NB4 (cell line): ENCODE measurements at regions not wholly inside any gene's neighbourhood (a gene's known extent, or its start where the extent isn't known, plus 50 kb on each side); places are given as distances from the start of the nearest gene placed in this dataset.

Experiments used
- DNase-seq: peaks from one replicate; pipeline ENCODE4 v3.0.0; 2010; ENCODE audit warnings: low read depth
- H3K4me3 ChIP-seq: one replicate; pipeline ENCODE4 v1.5.1; 2011; ENCODE audit warnings: mild to moderate bottlenecking, low read depth, low read length, moderate library complexity
- MYC ChIP-seq: IDR thresholded peaks from 2 replicates; pipeline ENCODE4 v1.6.1; 2011; ENCODE audit warnings: low read depth, low read length
- POLR2A ChIP-seq: IDR thresholded peaks from 2 replicates; pipeline ENCODE4 v1.6.1; 2011; ENCODE audit warnings: mild to moderate bottlenecking; ENCODE audit not compliant: insufficient read length; ENCODE audit errors: extremely low read depth
- TF ChIP-seq, protein P1 (sequence below): IDR thresholded peaks from one replicate; pipeline ENCODE4 v1.5.1; 2012; ENCODE audit warnings: low read depth, low read length
- TF ChIP-seq, protein P2 (sequence below): IDR thresholded peaks from 2 replicates; pipeline ENCODE4 v1.6.1; 2011; ENCODE audit warnings: low read depth, low read length

DNA sequence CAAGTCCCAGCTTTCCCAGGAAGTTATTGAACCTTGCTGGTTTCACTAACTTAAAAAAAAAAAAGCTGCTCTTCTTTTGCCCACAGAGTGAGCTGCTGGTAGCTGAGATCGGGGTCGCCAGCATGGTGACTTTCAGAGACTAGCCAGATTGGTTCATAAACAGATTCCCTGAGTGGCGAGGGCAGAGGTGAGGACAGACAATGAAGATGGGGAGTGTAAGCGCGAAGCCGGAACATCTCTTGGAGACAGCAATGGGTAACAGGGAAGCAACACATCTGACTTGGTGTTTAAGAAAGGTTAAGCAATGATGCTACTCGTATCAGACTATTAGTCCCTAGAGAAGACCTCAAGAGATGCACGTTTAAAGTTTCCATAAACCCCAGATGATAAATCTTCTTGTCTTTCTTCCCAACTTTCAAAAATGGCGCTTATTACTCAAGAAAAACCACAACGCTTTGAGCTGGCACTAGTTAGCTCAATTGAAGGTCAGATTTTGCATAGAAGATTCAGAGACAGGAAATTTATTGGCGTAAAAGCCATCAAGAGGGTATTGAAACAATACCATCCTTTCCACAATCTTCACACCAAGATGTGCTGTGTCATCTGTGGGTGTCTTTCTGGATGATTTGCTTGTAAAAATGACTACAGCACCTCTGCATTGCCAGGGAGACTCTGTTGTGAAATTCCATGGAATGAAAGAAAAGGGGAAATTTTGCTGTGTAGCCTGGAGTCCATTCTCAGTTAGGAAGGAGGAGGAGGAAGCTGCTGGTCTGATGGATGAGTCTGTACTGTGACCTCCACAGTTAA lies 193.1 kb upstream of the CXCR4 start:
- peak; percentile 64 for DNase-seq
- TF ChIP-seq, protein P1, sequence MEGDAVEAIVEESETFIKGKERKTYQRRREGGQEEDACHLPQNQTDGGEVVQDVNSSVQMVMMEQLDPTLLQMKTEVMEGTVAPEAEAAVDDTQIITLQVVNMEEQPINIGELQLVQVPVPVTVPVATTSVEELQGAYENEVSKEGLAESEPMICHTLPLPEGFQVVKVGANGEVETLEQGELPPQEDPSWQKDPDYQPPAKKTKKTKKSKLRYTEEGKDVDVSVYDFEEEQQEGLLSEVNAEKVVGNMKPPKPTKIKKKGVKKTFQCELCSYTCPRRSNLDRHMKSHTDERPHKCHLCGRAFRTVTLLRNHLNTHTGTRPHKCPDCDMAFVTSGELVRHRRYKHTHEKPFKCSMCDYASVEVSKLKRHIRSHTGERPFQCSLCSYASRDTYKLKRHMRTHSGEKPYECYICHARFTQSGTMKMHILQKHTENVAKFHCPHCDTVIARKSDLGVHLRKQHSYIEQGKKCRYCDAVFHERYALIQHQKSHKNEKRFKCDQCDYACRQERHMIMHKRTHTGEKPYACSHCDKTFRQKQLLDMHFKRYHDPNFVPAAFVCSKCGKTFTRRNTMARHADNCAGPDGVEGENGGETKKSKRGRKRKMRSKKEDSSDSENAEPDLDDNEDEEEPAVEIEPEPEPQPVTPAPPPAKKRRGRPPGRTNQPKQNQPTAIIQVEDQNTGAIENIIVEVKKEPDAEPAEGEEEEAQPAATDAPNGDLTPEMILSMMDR = no peak
- TF ChIP-seq MYC = no peak
- TF ChIP-seq, protein P2, sequence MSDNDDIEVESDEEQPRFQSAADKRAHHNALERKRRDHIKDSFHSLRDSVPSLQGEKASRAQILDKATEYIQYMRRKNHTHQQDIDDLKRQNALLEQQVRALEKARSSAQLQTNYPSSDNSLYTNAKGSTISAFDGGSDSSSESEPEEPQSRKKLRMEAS = no peak
- no peak for TF ChIP-seq POLR2A
- H3K4me3 ChIP-seq = no peak overlapping the region

DNA sequence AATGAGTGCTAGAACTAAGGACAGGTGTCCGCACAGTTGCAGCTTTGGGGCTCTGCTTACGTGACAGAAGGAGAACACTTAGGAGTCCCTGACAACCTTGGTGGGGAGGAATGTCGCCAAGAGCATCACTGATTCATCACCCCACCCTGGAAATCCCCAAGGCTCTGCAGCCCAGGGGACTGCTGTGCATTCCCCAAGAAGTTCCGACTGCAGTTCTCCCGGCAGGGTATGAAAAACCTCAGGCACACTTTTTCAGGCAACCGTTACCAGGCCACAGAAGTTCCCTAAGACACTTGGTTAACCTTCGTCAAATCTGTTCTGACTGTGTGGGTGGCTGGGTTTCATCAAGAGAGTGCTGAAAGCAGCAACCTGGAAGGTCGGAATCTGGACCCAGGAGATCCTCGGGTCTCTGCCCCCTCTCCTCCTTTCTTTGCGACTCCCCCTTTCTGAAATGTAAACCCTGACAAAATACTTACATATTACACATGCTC lies 192.1 kb upstream of the CXCR4 start:
- TF ChIP-seq, protein P2 = no peak
- TF ChIP-seq POLR2A (no peak), MYC (no peak)
- TF ChIP-seq, protein P1 = no peak
- no peak for DNase-seq
- no peak overlapping the region for H3K4me3 ChIP-seq

DNA sequence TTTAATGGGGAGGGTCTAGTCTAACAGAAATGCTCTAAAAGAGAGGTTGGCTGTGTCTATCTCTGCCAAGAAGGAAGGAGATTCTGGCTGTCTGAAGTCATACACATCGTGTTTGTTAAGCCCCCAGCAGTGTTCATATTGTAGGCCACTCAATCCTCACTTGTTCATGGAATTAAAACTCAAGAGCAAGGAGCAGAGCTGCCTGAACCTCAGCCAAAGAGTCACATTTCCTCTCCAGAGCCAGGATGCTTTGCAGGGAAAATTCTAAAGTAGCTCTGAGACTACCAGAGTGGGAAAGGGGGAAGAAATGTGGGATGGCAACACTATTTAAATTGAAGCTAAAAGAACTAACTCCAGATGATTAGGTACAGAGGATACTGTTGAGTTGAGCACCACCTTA lies 190.7 kb upstream of the CXCR4 start:
- TF ChIP-seq POLR2A (no peak), MYC (no peak)
- TF ChIP-seq, protein P2 = no peak
- TF ChIP-seq, protein P1 = no peak
- H3K4me3 ChIP-seq = no peak overlapping the region
- DNase-seq = no peak

DNA sequence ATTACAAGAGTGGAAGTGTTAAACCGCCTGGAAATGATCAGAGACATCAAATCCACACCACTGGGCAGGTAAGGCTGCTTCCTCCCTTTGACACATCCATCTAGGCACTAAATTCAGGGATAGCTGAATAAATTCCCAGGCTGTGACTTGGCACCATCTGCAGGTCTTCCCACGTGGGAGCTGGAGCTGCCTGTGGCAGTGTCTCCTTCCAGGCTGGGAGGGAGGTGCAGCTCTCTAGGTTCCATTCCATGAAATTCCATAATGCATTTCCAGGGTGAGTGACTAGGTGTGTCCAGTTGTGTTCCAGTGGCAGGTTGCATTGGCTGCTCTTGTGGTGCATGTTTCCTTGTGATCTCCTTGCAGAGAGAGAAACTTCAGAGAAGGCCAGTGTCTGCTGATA lies 188.9 kb upstream of the CXCR4 start:
- no peak for DNase-seq
- TF ChIP-seq MYC (no peak), POLR2A (no peak)
- TF ChIP-seq, protein P2 = no peak
- TF ChIP-seq, protein P1 = no peak
- no peak overlapping the region for H3K4me3 ChIP-seq

DNA sequence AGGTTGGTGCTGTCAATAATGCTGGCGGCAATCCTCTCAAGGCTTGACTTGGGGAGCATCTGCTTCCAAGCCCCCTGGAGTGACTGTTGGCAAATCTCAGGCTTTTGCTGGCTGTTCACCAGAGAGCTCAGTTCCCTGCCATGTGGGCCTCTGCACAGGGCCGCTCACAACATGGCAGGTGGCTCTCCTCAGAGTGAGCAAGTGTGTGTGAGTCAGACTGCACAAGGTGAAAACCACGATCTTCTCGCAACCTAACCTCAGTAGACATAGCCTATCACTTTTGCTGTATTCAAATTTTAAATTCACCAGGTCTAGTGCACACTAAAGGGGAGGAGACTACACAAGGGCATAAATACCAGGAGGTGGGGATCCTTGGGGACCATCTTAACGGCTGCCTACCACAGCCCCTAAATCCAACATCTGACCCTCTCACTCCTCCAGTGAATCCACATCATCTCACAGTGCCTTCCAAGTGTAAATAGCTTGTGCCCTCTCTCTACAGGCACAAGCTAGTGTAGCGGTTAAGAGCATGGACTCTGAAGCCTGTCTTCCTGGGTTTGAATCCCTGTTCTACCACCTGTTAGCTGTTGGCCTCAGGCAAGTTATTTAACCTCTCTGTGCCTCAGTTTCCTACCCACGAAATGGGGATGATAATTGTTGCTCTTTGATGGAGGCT lies 187.7 kb upstream of the CXCR4 start:
- DNase-seq = peak; percentile 64
- TF ChIP-seq, protein P1 = no peak
- no peak for TF ChIP-seq POLR2A
- TF ChIP-seq MYC = peak; percentile 59
- TF ChIP-seq, protein P2 = peak; percentile 77

More for the DNA sequence above, 187.7 kb upstream of the CXCR4 start:
- no peak overlapping the region for H3K4me3 ChIP-seq
